CD4-positive, CD25-positive, alpha-beta regulatory T cell (primary cell): ENCODE measurements at regions not wholly inside any gene's neighbourhood (a gene's known extent, or its start where the extent isn't known, plus 50 kb on each side); places are given as distances from the start of the nearest gene placed in this dataset.

Experiments
- ATAC-seq, 2 donors: fragments of 150-1000 bp; cut with Tn5 transposase; one replicate each; pipeline ENCODE4 v1.10.0; 2021; ENCODE audit warnings: low read depth in 2 of 2, moderate number of reproducible peaks in 2 of 2, moderate library complexity in 1 of 2
- DNase-seq, 3 donors: peaks; one replicate each; pipeline versions ENCODE4 v3.0.0 to v3.0.0-alpha.2; 2012 to 2022; ENCODE audit warnings: mixed read lengths in 1 of 3
- H3K27ac ChIP-seq: one replicate; pipeline ENCODE4 v1.7.0; 2013; ENCODE audit warnings: mild to moderate bottlenecking, low read length; ENCODE audit not compliant: insufficient read depth, poor library complexity, severe bottlenecking
- H3K27me3 ChIP-seq: one replicate; pipeline ENCODE4 v1.7.0; 2013; ENCODE audit warnings: low read length; ENCODE audit not compliant: control insufficient read depth, insufficient read depth
- H3K36me3 ChIP-seq: one replicate; pipeline ENCODE4 v1.7.0; 2013; ENCODE audit warnings: mild to moderate bottlenecking, low read length, moderate library complexity; ENCODE audit not compliant: control insufficient read depth, insufficient read depth
- H3K4me1 ChIP-seq: 2 replicates; pipeline ENCODE4 v1.7.0; 2013; ENCODE audit warnings: mild to moderate bottlenecking, low read length; ENCODE audit not compliant: insufficient read depth, control insufficient read depth, poor library complexity, severe bottlenecking
- H3K4me3 ChIP-seq: one replicate; pipeline ENCODE4 v1.7.0; 2013; ENCODE audit warnings: low read depth, mild to moderate bottlenecking, low read length, moderate library complexity
- H3K9me3 ChIP-seq, 2 experiments: 1 replicate in 1 of 2; 2 replicates in 1 of 2; pipeline ENCODE4 v1.7.0; 2013; ENCODE audit warnings: low read length in 2 of 2, mild to moderate bottlenecking in 1 of 2, moderate library complexity in 1 of 2; ENCODE audit not compliant: control insufficient read depth in 2 of 2
- H3K27ac Mint-ChIP-seq, 3 donors: one replicate each; pipeline ENCODE4 v1.8.0; 2020 to 2022; ENCODE audit warnings: mild to moderate bottlenecking in 3 of 3, mixed read lengths in 3 of 3, moderate library complexity in 2 of 3
- H3K27me3 Mint-ChIP-seq: one replicate; pipeline ENCODE4 v1.8.0; 2022; ENCODE audit warnings: mild to moderate bottlenecking, mixed read lengths
- H3K36me3 Mint-ChIP-seq: one replicate; pipeline ENCODE4 v1.8.0; 2020; ENCODE audit warnings: mixed read lengths
- H3K4me1 Mint-ChIP-seq, 4 donors: one replicate each; pipeline ENCODE4 v1.8.0; 2020 to 2022; ENCODE audit warnings: mixed read lengths in 4 of 4, mild to moderate bottlenecking in 1 of 4
- H3K4me3 Mint-ChIP-seq, 4 donors: one replicate each; pipeline ENCODE4 v1.8.0; 2020 to 2022; ENCODE audit warnings: mild to moderate bottlenecking in 4 of 4, mixed read lengths in 4 of 4, moderate library complexity in 3 of 4
- H3K9me3 Mint-ChIP-seq, 7 donors: one replicate each; pipeline ENCODE4 v1.8.0; 2020 to 2022; ENCODE audit warnings: mixed read lengths in 7 of 7, mild to moderate bottlenecking in 3 of 7, moderate library complexity in 2 of 7

- Histone ChIP-seq H3K9me3 (no peaks in the 10 kb centered on the region), H3K36me3 (no peaks in the 10 kb centered on the region), H3K4me3 (no peak overlapping the region), H3K27ac (no peak overlapping the region), H3K27me3 (peaks cover 3% of the 10 kb centered on the region), H3K4me1 (peaks cover 26% of the 10 kb centered on the region)
- Mint-ChIP-seq H3K27me3 (peaks cover 22% of the 10 kb centered on the region), H3K4me1 (peaks cover 0 to 17% (median 9%) of the 10 kb centered on the region in 4 donors), H3K36me3 (no peaks in the 10 kb centered on the region), H3K27ac (peak overlapping the region in 2 of 3 donors; percentile 85 to 91), H3K4me3 (peak overlapping the region; percentile 29 to 70 (median 50)), H3K9me3 (peaks cover 0 to 2% (median 0%) of the 10 kb centered on the region in 7 donors)
- DNase-seq = peak in 1 of 3 donors; percentile 47
- ATAC-seq = peak in 1 of 2 donors; percentile 71
Measured at GRCh38 chr2:239602290-239603282, 201.8 kb upstream of the HDAC4 start.

- Histone ChIP-seq H3K36me3 (no peaks in the 10 kb centered on the region), H3K4me1 (peaks cover 26% of the 10 kb centered on the region), H3K9me3 (no peaks in the 10 kb centered on the region), H3K27me3 (peaks cover 3% of the 10 kb centered on the region), H3K27ac (no peak overlapping the region), H3K4me3 (no peak overlapping the region)
- Mint-ChIP-seq H3K36me3 (no peaks in the 10 kb centered on the region), H3K27ac (peak overlapping the region in 2 of 3 donors; percentile 85 to 91), H3K4me3 (peak overlapping the region in 3 of 4 donors; percentile 29 to 59 (median 41)), H3K9me3 (peaks cover 0 to 1% (median 0%) of the 10 kb centered on the region in 7 donors), H3K4me1 (peaks cover 0 to 17% (median 9%) of the 10 kb centered on the region in 4 donors), H3K27me3 (peaks cover 21% of the 10 kb centered on the region)
- no peak for DNase-seq
- ATAC-seq = no peak
Measured at GRCh38 chr2:239601880-239602279, 201.1 kb upstream of the HDAC4 start.

GRCh38 chr2:239601201-239601851 is 200.5 kb upstream of the HDAC4 start:
- Mint-ChIP-seq H3K27me3 (peaks cover 15% of the 10 kb centered on the region), H3K4me3 (no peak overlapping the region), H3K27ac (no peak overlapping the region), H3K4me1 (peaks cover 0 to 17% (median 9%) of the 10 kb centered on the region in 4 donors), H3K9me3 (no peaks in the 10 kb centered on the region), H3K36me3 (no peaks in the 10 kb centered on the region)
- no peak overlapping the region for H3K27ac ChIP-seq
- no peak for ATAC-seq
- no peaks in the 10 kb centered on the region for H3K9me3 ChIP-seq
- no peak overlapping the region for H3K4me3 ChIP-seq
- H3K27me3 ChIP-seq = peaks cover 3% of the 10 kb centered on the region
- H3K4me1 ChIP-seq = peaks cover 26% of the 10 kb centered on the region
- DNase-seq = no peak
- H3K36me3 ChIP-seq = no peaks in the 10 kb centered on the region

- Mint-ChIP-seq H3K27me3 (peaks cover 9% of the 10 kb centered on the region), H3K27ac (no peak overlapping the region), H3K4me3 (no peak overlapping the region), H3K9me3 (no peaks in the 10 kb centered on the region), H3K36me3 (no peaks in the 10 kb centered on the region), H3K4me1 (peaks cover 0 to 17% (median 9%) of the 10 kb centered on the region in 4 donors)
- DNase-seq (no peak), ATAC-seq (no peak)
- H3K9me3 ChIP-seq = no peaks in the 10 kb centered on the region
- no peak overlapping the region for H3K27ac ChIP-seq
- peaks cover 26% of the 10 kb centered on the region for H3K4me1 ChIP-seq
- H3K36me3 ChIP-seq = no peaks in the 10 kb centered on the region
- H3K4me3 ChIP-seq = no peak overlapping the region
- H3K27me3 ChIP-seq = peaks cover 3% of the 10 kb centered on the region
Measured at GRCh38 chr2:239600650-239601049, 199.8 kb upstream of the HDAC4 start.

GRCh38 chr2:239600001-239600593 is 199.3 kb upstream of the HDAC4 start:
- H3K27ac Mint-ChIP-seq = no peak overlapping the region

GRCh38 chr2:239599299-239599698 is 198.5 kb upstream of the HDAC4 start:
- H3K4me3 Mint-ChIP-seq = no peak overlapping the region
- Histone ChIP-seq H3K36me3 (no peaks in the 10 kb centered on the region), H3K4me1 (peaks cover 26% of the 10 kb centered on the region), H3K4me3 (no peak overlapping the region), H3K27ac (no peak overlapping the region), H3K9me3 (no peaks in the 10 kb centered on the region), H3K27me3 (no peaks in the 10 kb centered on the region)
- peaks cover 5% of the 10 kb centered on the region for H3K27me3 Mint-ChIP-seq
- peaks cover 0 to 17% (median 9%) of the 10 kb centered on the region in 4 donors for H3K4me1 Mint-ChIP-seq
- DNase-seq (no peak), ATAC-seq (no peak)
- no peaks in the 10 kb centered on the region for H3K9me3 Mint-ChIP-seq
- H3K27ac Mint-ChIP-seq = peak overlapping the region in 1 of 3 donors; percentile 48
- H3K36me3 Mint-ChIP-seq = no peaks in the 10 kb centered on the region

More at GRCh38 chr2:239600001-239600593, 199.3 kb upstream of the HDAC4 start:
- H3K36me3 ChIP-seq = no peaks in the 10 kb centered on the region
- H3K4me1 Mint-ChIP-seq = peaks cover 0 to 17% (median 9%) of the 10 kb centered on the region in 4 donors
- ATAC-seq (no peak), DNase-seq (no peak)
- H3K9me3 ChIP-seq = no peaks in the 10 kb centered on the region
- peaks cover 7% of the 10 kb centered on the region for H3K27me3 Mint-ChIP-seq
- no peak overlapping the region for H3K4me3 ChIP-seq
- no peak overlapping the region for H3K4me3 Mint-ChIP-seq
- no peaks in the 10 kb centered on the region for H3K9me3 Mint-ChIP-seq
- H3K4me1 ChIP-seq = peaks cover 26% of the 10 kb centered on the region
- H3K36me3 Mint-ChIP-seq = no peaks in the 10 kb centered on the region
- H3K27me3 ChIP-seq = no peaks in the 10 kb centered on the region
- no peak overlapping the region for H3K27ac ChIP-seq

GRCh38 chr2:239598732-239599090 is 197.9 kb upstream of the HDAC4 start:
- H3K27me3 Mint-ChIP-seq = no peaks in the 10 kb centered on the region
- DNase-seq (no peak), ATAC-seq (no peak)
- H3K27me3 ChIP-seq = no peaks in the 10 kb centered on the region
- peaks cover 0 to 16% (median 9%) of the 10 kb centered on the region in 4 donors for H3K4me1 Mint-ChIP-seq
- no peak overlapping the region for H3K27ac Mint-ChIP-seq
- no peak overlapping the region for H3K27ac ChIP-seq
- H3K4me3 ChIP-seq = no peak overlapping the region
- no peaks in the 10 kb centered on the region for H3K36me3 ChIP-seq
- no peaks in the 10 kb centered on the region for H3K9me3 ChIP-seq
- no peak overlapping the region for H3K4me3 Mint-ChIP-seq
- peaks cover 26% of the 10 kb centered on the region for H3K4me1 ChIP-seq
- no peaks in the 10 kb centered on the region for H3K36me3 Mint-ChIP-seq
- no peaks in the 10 kb centered on the region for H3K9me3 Mint-ChIP-seq
